ENCODE measurements at regions not wholly inside any gene's neighbourhood (a gene's known extent, or its start where the extent isn't known, plus 50 kb on each side); places are given as distances from the start of the nearest gene placed in this dataset.

DNA sequence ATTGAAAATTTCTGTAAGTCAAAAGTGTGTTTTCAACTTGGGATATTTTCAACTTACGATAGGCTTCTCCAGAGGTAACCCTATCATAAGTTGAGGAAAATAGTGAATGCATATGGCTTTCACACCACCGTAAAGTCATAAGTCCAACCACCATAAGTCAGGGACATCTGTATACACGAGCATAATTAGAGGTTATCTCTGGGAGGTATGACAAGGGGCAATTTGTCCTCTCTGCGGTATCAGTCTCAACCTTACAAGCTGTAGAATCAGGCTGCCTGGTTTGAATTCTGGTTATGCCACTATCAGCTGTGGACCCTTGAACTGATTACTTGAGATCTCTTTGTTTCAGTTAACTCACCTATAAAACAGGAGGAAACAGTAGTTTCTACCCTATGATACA lies 202.9 kb upstream of the JARID2 start:
- ATAC-seq, result no peak
- no peaks in the 10 kb centered on the region for H3K36me3 ChIP-seq
- TF ChIP-seq POLR2A (IDR thresholded peaks at IDR 0.05), result no peak
- TF ChIP-seq, protein P1, sequence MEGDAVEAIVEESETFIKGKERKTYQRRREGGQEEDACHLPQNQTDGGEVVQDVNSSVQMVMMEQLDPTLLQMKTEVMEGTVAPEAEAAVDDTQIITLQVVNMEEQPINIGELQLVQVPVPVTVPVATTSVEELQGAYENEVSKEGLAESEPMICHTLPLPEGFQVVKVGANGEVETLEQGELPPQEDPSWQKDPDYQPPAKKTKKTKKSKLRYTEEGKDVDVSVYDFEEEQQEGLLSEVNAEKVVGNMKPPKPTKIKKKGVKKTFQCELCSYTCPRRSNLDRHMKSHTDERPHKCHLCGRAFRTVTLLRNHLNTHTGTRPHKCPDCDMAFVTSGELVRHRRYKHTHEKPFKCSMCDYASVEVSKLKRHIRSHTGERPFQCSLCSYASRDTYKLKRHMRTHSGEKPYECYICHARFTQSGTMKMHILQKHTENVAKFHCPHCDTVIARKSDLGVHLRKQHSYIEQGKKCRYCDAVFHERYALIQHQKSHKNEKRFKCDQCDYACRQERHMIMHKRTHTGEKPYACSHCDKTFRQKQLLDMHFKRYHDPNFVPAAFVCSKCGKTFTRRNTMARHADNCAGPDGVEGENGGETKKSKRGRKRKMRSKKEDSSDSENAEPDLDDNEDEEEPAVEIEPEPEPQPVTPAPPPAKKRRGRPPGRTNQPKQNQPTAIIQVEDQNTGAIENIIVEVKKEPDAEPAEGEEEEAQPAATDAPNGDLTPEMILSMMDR (IDR thresholded peaks at IDR 0.05 in 4 of 5, conservative IDR thresholded peaks at IDR 0.05 in 1 of 5), result no peak
- H3K4me3 ChIP-seq, result no peak overlapping the region
- peaks cover 0 to 12% of the 10 kb centered on the region in 2 donors for H3K4me1 ChIP-seq
- no peaks in the 10 kb centered on the region for H3K9me3 ChIP-seq
- intact Hi-C loops (cut with DNase I; ENCODE audit: low total_unique reads), result no loop called here
- no peaks in the 10 kb centered on the region for H3K27me3 ChIP-seq
- in situ Hi-C loops (cut with MboI; ENCODE audit: low sequenced_read_pairs in 4 of 4), result no loop called here
- no peak overlapping the region for H3K27ac ChIP-seq
- DNase-seq, result no peak

DNA sequence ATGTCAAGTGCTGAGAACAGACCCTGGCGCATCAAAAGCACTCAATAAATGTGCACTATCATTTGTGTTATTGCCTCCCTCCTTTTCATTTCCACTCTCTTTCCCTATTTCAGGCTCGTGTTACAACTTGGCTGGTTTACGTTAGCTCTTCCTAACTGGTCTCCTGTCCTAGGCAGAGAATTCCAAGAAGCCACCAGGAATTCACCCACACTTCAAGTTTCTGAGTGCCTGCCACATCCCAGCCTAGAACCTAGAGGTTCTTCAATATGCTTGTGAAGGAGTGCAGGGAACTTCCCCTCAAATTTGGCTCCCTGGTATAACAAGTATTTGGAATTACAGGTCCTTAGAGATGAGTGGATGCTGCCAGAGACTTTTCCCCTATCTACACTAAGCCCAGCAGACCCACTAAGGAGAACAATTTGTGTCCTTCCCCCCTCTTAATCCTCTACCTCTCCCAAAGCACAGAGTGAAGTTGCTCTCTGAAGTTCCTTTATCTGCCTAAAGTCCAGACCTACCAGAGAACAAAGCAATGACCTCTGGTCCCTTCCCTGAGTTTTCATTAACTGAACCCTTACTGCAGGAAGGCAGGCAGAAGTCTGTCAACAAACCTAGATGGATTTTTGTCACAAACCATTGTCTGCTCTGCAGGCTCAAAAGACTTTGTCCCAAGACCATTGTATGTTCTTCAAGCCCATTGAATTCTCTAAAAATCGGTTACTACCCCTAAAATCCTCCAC lies 201.6 kb upstream of the JARID2 start:
- Histone ChIP-seq H3K4me3 (no peak overlapping the region), H3K27ac (no peak overlapping the region), H3K36me3 (no peaks in the 10 kb centered on the region), H3K4me1 (no peaks in the 10 kb centered on the region), H3K9me3 (no peaks in the 10 kb centered on the region), H3K27me3 (no peaks in the 10 kb centered on the region)
- TF ChIP-seq, protein P1 (IDR thresholded peaks at IDR 0.05 in 4 of 5, conservative IDR thresholded peaks at IDR 0.05 in 1 of 5), result no peak
- no peak for TF ChIP-seq POLR2A (IDR thresholded peaks at IDR 0.05)
- DNase-seq (no peak), ATAC-seq (no peak)
- intact Hi-C loops (cut with DNase I; ENCODE audit: low total_unique reads), result no loop called here
- in situ Hi-C loops (cut with MboI; ENCODE audit: low sequenced_read_pairs in 4 of 4), result no loop called here

DNA sequence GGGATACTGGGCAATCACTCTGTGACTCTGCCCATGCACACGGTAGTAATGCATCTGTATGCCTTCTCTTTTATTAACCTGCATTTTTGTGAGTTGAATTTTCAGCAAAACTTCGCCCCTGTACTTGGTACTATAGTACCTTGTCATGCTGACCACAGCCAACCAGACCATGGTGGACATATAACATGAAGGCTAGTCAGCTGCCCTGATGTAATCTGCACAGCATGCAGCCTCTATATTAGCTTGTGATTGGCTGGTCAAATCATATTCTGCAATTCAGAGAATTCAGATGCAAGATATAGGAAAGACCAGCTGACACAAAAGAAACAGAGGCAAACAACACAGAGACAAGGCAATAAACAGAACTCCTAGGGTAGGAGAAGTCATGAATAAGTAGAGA lies 200.9 kb upstream of the JARID2 start:
- Histone ChIP-seq H3K4me3 (no peak overlapping the region), H3K4me1 (no peaks in the 10 kb centered on the region), H3K9me3 (no peaks in the 10 kb centered on the region), H3K27me3 (no peaks in the 10 kb centered on the region), H3K27ac (no peak overlapping the region), H3K36me3 (no peaks in the 10 kb centered on the region)
- intact Hi-C loops (cut with DNase I; ENCODE audit: low total_unique reads) (no loop called here), in situ Hi-C loops (cut with MboI; ENCODE audit: low sequenced_read_pairs in 4 of 4) (no loop called here)
- TF ChIP-seq, protein P1 (IDR thresholded peaks at IDR 0.05 in 4 of 5, conservative IDR thresholded peaks at IDR 0.05 in 1 of 5), result no peak
- no peak for TF ChIP-seq POLR2A (IDR thresholded peaks at IDR 0.05)
- no peak for ATAC-seq
- DNase-seq, result no peak

DNA sequence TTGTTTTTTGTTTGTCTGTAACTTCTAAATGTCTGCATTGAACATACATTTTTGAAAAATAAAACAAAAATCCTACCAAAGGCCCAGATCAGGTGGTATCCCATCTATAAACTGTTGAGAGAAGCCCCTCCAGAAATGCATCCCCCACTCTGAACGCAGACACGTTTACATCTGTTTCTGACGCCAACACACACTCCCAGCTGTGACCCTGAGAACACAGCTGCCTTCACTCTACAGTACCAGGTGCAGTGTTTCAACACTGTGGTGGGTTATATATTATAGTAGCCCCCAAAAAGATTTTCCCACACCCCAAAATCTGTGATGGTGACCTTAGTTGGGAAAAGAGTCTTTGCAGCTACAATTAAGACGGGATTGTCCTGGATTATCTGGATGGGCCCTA lies 199.1 kb upstream of the JARID2 start:
- no peak overlapping the region for H3K27ac ChIP-seq
- TF ChIP-seq POLR2A (IDR thresholded peaks at IDR 0.05), result no peak
- TF ChIP-seq, protein P1 (IDR thresholded peaks at IDR 0.05 in 4 of 5, conservative IDR thresholded peaks at IDR 0.05 in 1 of 5), result no peak
- H3K4me1 ChIP-seq, result no peaks in the 10 kb centered on the region
- in situ Hi-C loops (cut with MboI; ENCODE audit: low sequenced_read_pairs in 4 of 4) (no loop called here), intact Hi-C loops (cut with DNase I; ENCODE audit: low total_unique reads) (no loop called here)
- no peaks in the 10 kb centered on the region for H3K36me3 ChIP-seq
- no peak for ATAC-seq
- no peaks in the 10 kb centered on the region for H3K9me3 ChIP-seq
- no peak for DNase-seq
- H3K27me3 ChIP-seq, result no peaks in the 10 kb centered on the region
- H3K4me3 ChIP-seq, result no peak overlapping the region

DNA sequence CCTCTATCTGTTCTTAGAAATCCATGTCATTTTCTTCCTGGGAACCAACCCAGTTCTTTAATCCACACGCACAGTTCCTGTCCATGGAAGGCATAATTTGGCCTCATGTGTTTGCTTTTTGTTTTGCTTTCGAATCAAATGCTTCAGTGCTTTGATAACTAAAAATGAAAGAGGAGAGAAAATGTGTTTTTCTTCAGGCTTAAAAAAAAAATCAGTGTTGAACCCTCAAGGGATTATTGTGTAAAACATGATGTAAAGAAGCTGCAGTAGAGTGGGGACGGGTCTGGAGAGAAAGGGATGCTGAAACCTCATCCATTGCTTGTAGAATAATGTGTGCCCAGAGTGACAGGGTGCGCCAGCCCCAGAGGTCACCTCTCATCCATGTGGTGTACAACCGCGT lies 197.5 kb upstream of the JARID2 start:
- ATAC-seq (no peak), DNase-seq (no peak)
- TF ChIP-seq, protein P1 (IDR thresholded peaks at IDR 0.05 in 4 of 5, conservative IDR thresholded peaks at IDR 0.05 in 1 of 5), result no peak
- TF ChIP-seq POLR2A (IDR thresholded peaks at IDR 0.05), result no peak
- Histone ChIP-seq H3K27me3 (no peaks in the 10 kb centered on the region), H3K27ac (no peak overlapping the region), H3K4me3 (no peak overlapping the region), H3K36me3 (no peaks in the 10 kb centered on the region), H3K9me3 (no peaks in the 10 kb centered on the region), H3K4me1 (no peaks in the 10 kb centered on the region)
- in situ Hi-C loops (cut with MboI; ENCODE audit: low sequenced_read_pairs in 4 of 4) (no loop called here), intact Hi-C loops (cut with DNase I; ENCODE audit: low total_unique reads) (no loop called here)
